OCI-LY7 (cell line): ENCODE measurements at regions not wholly inside any gene's neighbourhood (a gene's known extent, or its start where the extent isn't known, plus 50 kb on each side); places are given as distances from the start of the nearest gene placed in this dataset.

ENCODE experiments used
- CTCF ChIP-seq: fragments of 200-600 bp; sonication (generic); conservative IDR thresholded peaks from 2 replicates; pipeline ENCODE4 v1.5.1; 2014; ENCODE audit warnings: mild to moderate bottlenecking, antibody characterized with exemption, low read length, moderate library complexity, mixed read lengths
- EZH2phosphoT487 ChIP-seq: fragments of 200-600 bp; sonication (generic); IDR thresholded peaks from 2 replicates; pipeline ENCODE4 v1.6.1; 2018; ENCODE audit warnings: low read depth, borderline replicate concordance, mild to moderate bottlenecking, mixed run types, antibody characterized with exemption, low read length, moderate library complexity, mixed read lengths

- TF ChIP-seq EZH2phosphoT487 = no peak
- TF ChIP-seq CTCF = no peak
Observed at GRCh38 chr14:87784386-87784785, 208.6 kb downstream of the GALC start.
